Adrenal gland (tissue), 9 donors: ENCODE measurements at regions not wholly inside any gene's neighbourhood (a gene's known extent, or its start where the extent isn't known, plus 50 kb on each side); places are given as distances from the start of the nearest gene placed in this dataset.

Source experiments
- DNase-seq, 7 donors: peaks; one replicate each; pipeline ENCODE4 v3.0.0-alpha.2; 2019 to 2020
- H3K27ac ChIP-seq, 5 donors: fragments of 200-600 bp; sonication (generic) in 4 of 5; 1 replicate in 3 of 5; 2 replicates in 2 of 5; pipeline versions ENCODE4 v1.5.1 to v1.8.0; 2016 to 2020; ENCODE audit warnings: mild to moderate bottlenecking in 1 of 5
- H3K27me3 ChIP-seq: fragments of 200-600 bp; 2 replicates; pipeline ENCODE4 v1.8.0; 2021
- H3K36me3 ChIP-seq, 2 donors: fragments of 200-600 bp; replicated peaks in 1 of 2; 1 replicate in 1 of 2; 2 replicates in 1 of 2; pipeline versions ENCODE4 v1.5.1 to v1.8.0; 2018 to 2022
- H3K4me1 ChIP-seq, 2 donors: fragments of 200-600 bp; replicated peaks in 1 of 2; 1 replicate in 1 of 2; 2 replicates in 1 of 2; pipeline versions ENCODE4 v1.5.1 to v1.8.0; 2018 to 2021
- H3K4me3 ChIP-seq, 4 donors: fragments of 200-600 bp; sonication (generic) in 3 of 4; one replicate each; pipeline ENCODE4 v1.5.1; 2016 to 2018
- H3K9me3 ChIP-seq, 3 donors: fragments of 200-600 bp; sonication (generic) in 1 of 3; replicated peaks in 1 of 3; 1 replicate in 2 of 3; 2 replicates in 1 of 3; pipeline versions ENCODE4 v1.5.1 to v1.8.0; 2016 to 2021
- CTCF ChIP-seq, 6 experiments: fragments of 450-650 bp in 4 of 6; fragments of 200-600 bp in 2 of 6; sonication (generic) in 1 of 6; IDR thresholded peaks; 1 replicate in 5 of 6; 2 replicates in 1 of 6; pipeline versions ENCODE4 v1.5.1 to v1.8.0; 2016 to 2021; ENCODE audit warnings: antibody characterized with exemption in 6 of 6, mild to moderate bottlenecking in 2 of 6, moderate library complexity in 1 of 6
- POLR2A ChIP-seq, 2 donors: fragments of 450-650 bp; IDR thresholded peaks; one replicate each; pipeline ENCODE4 v1.6.1; 2017; ENCODE audit warnings: antibody characterized with exemption in 2 of 2, mild to moderate bottlenecking in 2 of 2, moderate library complexity in 1 of 2
- WGBS, 4 donors: extraction: QIAGEN DNeasy Blood & Tissue Kit in 2 of 4; methylation state at CpG; one replicate each; pipeline versions ENCODE4 v1.1.5 to v1.1.7; 2013 to 2017; 5-methylcytosine and 5-hydroxymethylcytosine counted together
- intact Hi-C, 2 donors: fragments of 100-400 bp; cut with DNase I; formaldehyde crosslinking; loops; one replicate each; pipeline versions ENCODE4 v1.14.1 to v1.15.0; 2022 to 2023
- donor health status: healthy with polysubstance abuse.
- donor health status: Bipolar disorder and iron deficiency.
- donor health status: DM: yes; HTN: yes; CAD: no.
- donor health status: DM: no; HTN: no; CAD: no.
- donor health status: DM: no; HTN: no; CAD: no.

GRCh38 chr5:128629157-128629556 is 91.1 kb upstream of the FBN2 start:
- Histone ChIP-seq H3K27ac (no peak overlapping the region), H3K4me3 (no peak overlapping the region), H3K9me3 (no peaks in the 10 kb centered on the region), H3K36me3 (no peaks in the 10 kb centered on the region), H3K4me1 (no peaks in the 10 kb centered on the region), H3K27me3 (no peaks in the 10 kb centered on the region)
- DNase-seq = no peak
- intact Hi-C loops = no loop called here
- 69 to 89% (median 81%) methylated on average over 3 of the region's 3 CpGs for WGBS, 4 donors
- TF ChIP-seq CTCF (IDR thresholded peaks at IDR 0.05) = no peak
- TF ChIP-seq POLR2A (IDR thresholded peaks at IDR 0.05) = no peak

- no peaks in the 10 kb centered on the region for H3K9me3 ChIP-seq
- H3K36me3 ChIP-seq = no peaks in the 10 kb centered on the region
- no peak for DNase-seq
- 74 to 97% (median 86%) methylated on average over 1 of the region's 1 CpG for WGBS, 4 donors
- H3K27me3 ChIP-seq = no peaks in the 10 kb centered on the region
- no peak overlapping the region for H3K27ac ChIP-seq
- intact Hi-C loops = no loop called here
- TF ChIP-seq POLR2A (IDR thresholded peaks at IDR 0.05) = no peak
- no peak for TF ChIP-seq CTCF (IDR thresholded peaks at IDR 0.05)
- no peaks in the 10 kb centered on the region for H3K4me1 ChIP-seq
- no peak overlapping the region for H3K4me3 ChIP-seq
Measured at GRCh38 chr5:128630121-128630520, 92.1 kb upstream of the FBN2 start.

GRCh38 chr5:128631771-128632170 is 93.7 kb upstream of the FBN2 start:
- no peak for DNase-seq
- H3K36me3 ChIP-seq = no peaks in the 10 kb centered on the region
- intact Hi-C loops = no loop called here

GRCh38 chr5:128632264-128632663 is 94.2 kb upstream of the FBN2 start:
- Histone ChIP-seq H3K27me3 (no peaks in the 10 kb centered on the region), H3K36me3 (no peaks in the 10 kb centered on the region), H3K4me1 (no peaks in the 10 kb centered on the region), H3K27ac (no peak overlapping the region), H3K4me3 (no peak overlapping the region), H3K9me3 (no peaks in the 10 kb centered on the region)
- TF ChIP-seq POLR2A (IDR thresholded peaks at IDR 0.05) (no peak), CTCF (IDR thresholded peaks at IDR 0.05) (no peak)
- intact Hi-C loops = no loop called here
- 68 to 83% (median 72%) methylated on average over 6 of the region's 6 CpGs for WGBS, 4 donors
- no peak for DNase-seq

More at GRCh38 chr5:128631771-128632170, 93.7 kb upstream of the FBN2 start:
- H3K4me1 ChIP-seq = no peaks in the 10 kb centered on the region
- TF ChIP-seq POLR2A (IDR thresholded peaks at IDR 0.05) = no peak
- no peak for TF ChIP-seq CTCF (IDR thresholded peaks at IDR 0.05)
- no peaks in the 10 kb centered on the region for H3K9me3 ChIP-seq
- H3K27ac ChIP-seq = no peak overlapping the region
- no peak overlapping the region for H3K4me3 ChIP-seq
- H3K27me3 ChIP-seq = no peaks in the 10 kb centered on the region
- 90 to 96% (median 93%) methylated on average over 1 of the region's 1 CpG for WGBS, 4 donors
